ENCODE measurements at regions not wholly inside any gene's neighbourhood (a gene's known extent, or its start where the extent isn't known, plus 50 kb on each side); places are given as distances from the start of the nearest gene placed in this dataset.

DNA sequence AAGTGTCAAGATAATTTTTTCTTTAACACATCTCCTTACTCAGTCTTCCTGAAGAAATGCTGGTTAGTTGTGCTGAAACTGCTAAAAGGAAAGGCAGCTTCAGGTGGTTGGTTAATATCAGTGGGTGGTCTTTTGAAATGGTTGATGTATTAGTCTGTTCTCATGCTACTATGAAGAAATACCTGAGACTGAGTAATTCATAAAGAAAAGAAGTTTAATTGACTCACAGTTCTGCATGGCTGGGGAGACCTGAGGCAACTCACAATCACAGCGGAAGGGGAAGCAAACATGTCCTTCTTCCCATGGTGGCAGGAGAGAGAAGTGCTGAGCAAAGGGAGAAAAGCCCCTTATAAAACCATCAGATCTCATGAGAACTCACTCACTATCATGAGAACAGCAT lies 125.9 kb upstream of the CYRIA start:
- H3F3A ChIP-seq (ENCODE audit: low read depth), result no peaks in the 10 kb centered on the region
- H3K79me2 ChIP-seq (ENCODE audit: low read depth), result no peaks in the 10 kb centered on the region
- no peaks in the 10 kb centered on the region for H3K9me3 ChIP-seq (ENCODE audit: low read depth)
- H3K36me3 ChIP-seq, result no peaks in the 10 kb centered on the region
- H2AFZ ChIP-seq (replicated peaks), result no peak overlapping the region
- no peak overlapping the region for H3K27ac ChIP-seq
- H3K27ac Mint-ChIP-seq, result no peak overlapping the region
- H3K9ac ChIP-seq, result no peak overlapping the region
- H4K20me1 ChIP-seq (ENCODE audit: low read depth), result no peaks in the 10 kb centered on the region
- no peaks in the 10 kb centered on the region for H3K9me3 Mint-ChIP-seq
- H3K4me3 ChIP-seq, result no peak overlapping the region
- H3K4me1 Mint-ChIP-seq, result peaks cover 3% of the 10 kb centered on the region
- H3K36me3 Mint-ChIP-seq, result no peaks in the 10 kb centered on the region
- H3K27me3 ChIP-seq, result no peaks in the 10 kb centered on the region
- H3K4me1 ChIP-seq, result no peaks in the 10 kb centered on the region
- no peak for DNase-seq (ENCODE audit: low spot score)
- H3K27me3 Mint-ChIP-seq (ENCODE audit: insufficient read depth, low read depth), result no peaks in the 10 kb centered on the region
- H3K4me2 ChIP-seq, result no peak overlapping the region
- TF ChIP-seq EZH2phosphoT487 (IDR thresholded peaks at IDR 0.05) (no peak), EZH2 (IDR thresholded peaks at IDR 0.05) (no peak)
- TF ChIP-seq, protein P1, sequence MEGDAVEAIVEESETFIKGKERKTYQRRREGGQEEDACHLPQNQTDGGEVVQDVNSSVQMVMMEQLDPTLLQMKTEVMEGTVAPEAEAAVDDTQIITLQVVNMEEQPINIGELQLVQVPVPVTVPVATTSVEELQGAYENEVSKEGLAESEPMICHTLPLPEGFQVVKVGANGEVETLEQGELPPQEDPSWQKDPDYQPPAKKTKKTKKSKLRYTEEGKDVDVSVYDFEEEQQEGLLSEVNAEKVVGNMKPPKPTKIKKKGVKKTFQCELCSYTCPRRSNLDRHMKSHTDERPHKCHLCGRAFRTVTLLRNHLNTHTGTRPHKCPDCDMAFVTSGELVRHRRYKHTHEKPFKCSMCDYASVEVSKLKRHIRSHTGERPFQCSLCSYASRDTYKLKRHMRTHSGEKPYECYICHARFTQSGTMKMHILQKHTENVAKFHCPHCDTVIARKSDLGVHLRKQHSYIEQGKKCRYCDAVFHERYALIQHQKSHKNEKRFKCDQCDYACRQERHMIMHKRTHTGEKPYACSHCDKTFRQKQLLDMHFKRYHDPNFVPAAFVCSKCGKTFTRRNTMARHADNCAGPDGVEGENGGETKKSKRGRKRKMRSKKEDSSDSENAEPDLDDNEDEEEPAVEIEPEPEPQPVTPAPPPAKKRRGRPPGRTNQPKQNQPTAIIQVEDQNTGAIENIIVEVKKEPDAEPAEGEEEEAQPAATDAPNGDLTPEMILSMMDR (IDR thresholded peaks at IDR 0.05), result no peak
- no peak overlapping the region for H3K4me3 Mint-ChIP-seq

DNA sequence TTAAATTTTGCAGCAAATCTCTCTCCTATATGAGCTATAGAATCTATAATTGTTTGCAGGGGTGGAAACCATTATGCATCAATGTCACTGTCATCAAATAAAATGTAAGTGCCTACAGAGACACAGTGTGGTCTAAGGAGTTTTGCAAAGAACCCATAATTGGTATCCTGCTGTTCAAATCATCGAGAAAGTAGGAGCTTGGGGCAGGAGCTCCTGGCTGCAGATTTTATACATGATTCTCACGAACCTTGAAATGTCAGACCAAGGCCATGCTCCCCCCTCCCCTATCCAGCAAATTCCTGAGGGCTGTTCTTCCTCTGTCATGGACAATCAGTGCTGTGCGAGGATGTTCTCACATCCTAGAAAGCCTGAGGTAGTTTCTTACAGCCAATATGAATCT lies 119.5 kb upstream of the CYRIA start:
- Histone ChIP-seq H3K4me3 (no peak overlapping the region), H3K79me2 (ENCODE audit: low read depth) (no peaks in the 10 kb centered on the region), H3K27me3 (no peaks in the 10 kb centered on the region), H3F3A (ENCODE audit: low read depth) (no peaks in the 10 kb centered on the region), H2AFZ (replicated peaks) (no peak overlapping the region), H3K27ac (no peak overlapping the region), H4K20me1 (ENCODE audit: low read depth) (no peaks in the 10 kb centered on the region), H3K4me2 (no peak overlapping the region), H3K9me3 (ENCODE audit: low read depth) (no peaks in the 10 kb centered on the region), H3K9ac (no peak overlapping the region), H3K4me1 (no peaks in the 10 kb centered on the region), H3K36me3 (no peaks in the 10 kb centered on the region)
- peaks cover 15% of the 10 kb centered on the region for H3K4me1 Mint-ChIP-seq
- H3K36me3 Mint-ChIP-seq, result no peaks in the 10 kb centered on the region
- H3K4me3 Mint-ChIP-seq, result no peak overlapping the region
- no peaks in the 10 kb centered on the region for H3K27me3 Mint-ChIP-seq (ENCODE audit: insufficient read depth, low read depth)
- no peak for TF ChIP-seq EZH2phosphoT487 (IDR thresholded peaks at IDR 0.05)
- TF ChIP-seq, protein P1 (IDR thresholded peaks at IDR 0.05), result no peak
- TF ChIP-seq EZH2 (IDR thresholded peaks at IDR 0.05), result no peak
- H3K27ac Mint-ChIP-seq, result no peak overlapping the region
- no peak for DNase-seq (ENCODE audit: low spot score)
- H3K9me3 Mint-ChIP-seq, result no peaks in the 10 kb centered on the region

DNA sequence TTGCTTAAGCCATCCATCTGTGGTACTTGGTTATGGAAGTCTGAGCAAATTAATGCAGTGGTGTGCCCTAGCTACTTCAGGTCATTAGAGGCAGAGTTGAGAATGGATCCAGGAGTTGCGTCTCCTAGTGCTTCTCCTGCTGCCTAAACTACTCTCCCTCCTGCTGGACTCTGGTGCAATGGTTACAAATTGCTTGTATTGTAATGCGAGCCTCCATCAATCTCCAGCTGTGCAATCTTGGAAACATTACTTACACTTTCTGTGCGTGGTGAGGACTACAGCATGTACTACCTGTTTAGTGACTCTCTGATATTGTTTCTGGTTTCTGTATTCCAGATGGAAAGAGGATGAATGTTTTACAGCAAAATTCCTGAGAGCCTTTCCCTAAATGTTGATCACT lies 119.0 kb upstream of the CYRIA start:
- Mint-ChIP-seq H3K27ac (no peak overlapping the region), H3K36me3 (no peaks in the 10 kb centered on the region), H3K4me1 (peaks cover 15% of the 10 kb centered on the region), H3K27me3 (ENCODE audit: insufficient read depth, low read depth) (no peaks in the 10 kb centered on the region), H3K9me3 (no peaks in the 10 kb centered on the region), H3K4me3 (no peak overlapping the region)
- H3K4me1 ChIP-seq, result no peaks in the 10 kb centered on the region
- no peaks in the 10 kb centered on the region for H3K79me2 ChIP-seq (ENCODE audit: low read depth)
- TF ChIP-seq, protein P1 (IDR thresholded peaks at IDR 0.05), result no peak
- TF ChIP-seq EZH2 (IDR thresholded peaks at IDR 0.05) (no peak), EZH2phosphoT487 (IDR thresholded peaks at IDR 0.05) (no peak)
- H3K4me2 ChIP-seq, result no peak overlapping the region
- no peaks in the 10 kb centered on the region for H3K27me3 ChIP-seq
- no peak overlapping the region for H2AFZ ChIP-seq (replicated peaks)
- H4K20me1 ChIP-seq (ENCODE audit: low read depth), result no peaks in the 10 kb centered on the region
- no peaks in the 10 kb centered on the region for H3F3A ChIP-seq (ENCODE audit: low read depth)
- H3K36me3 ChIP-seq, result no peaks in the 10 kb centered on the region
- H3K9ac ChIP-seq, result no peak overlapping the region
- H3K4me3 ChIP-seq, result no peak overlapping the region
- no peak for DNase-seq (ENCODE audit: low spot score)
- H3K27ac ChIP-seq, result no peak overlapping the region
- H3K9me3 ChIP-seq (ENCODE audit: low read depth), result no peaks in the 10 kb centered on the region

Data from neural progenitor cell (in vitro differentiated cells).